GM12891 (cell line): ENCODE measurements at regions not wholly inside any gene's neighbourhood (a gene's known extent, or its start where the extent isn't known, plus 50 kb on each side); places are given as distances from the start of the nearest gene placed in this dataset.
A peak's percentile ranks its signal among the peaks of the same experiment; 100 is the strongest.

Experiments
- DNase-seq: peaks from one replicate; pipeline ENCODE4 v3.0.0; 2011; ENCODE audit warnings: low spot score; ENCODE audit not compliant: insufficient read length
- FAIRE-seq: peaks from 2 replicates; lab custom pipeline; 2011; peaks lifted over from hg19 to GRCh38; lab: Jason Lieb, UNC
- PAX5 ChIP-seq: IDR thresholded peaks from 2 replicates; pipeline ENCODE4 v1.6.1; 2011; ENCODE audit warnings: low read length, moderate library complexity, mild to moderate bottlenecking; ENCODE audit not compliant: insufficient read depth, severe bottlenecking
- POLR2A ChIP-seq: IDR thresholded peaks from 2 replicates; pipeline ENCODE4 v1.6.1; 2011; ENCODE audit warnings: low read depth, low read length, control low read depth
- POLR2AphosphoS5 ChIP-seq: IDR thresholded peaks from 2 replicates; pipeline ENCODE4 v1.6.1; 2011; ENCODE audit warnings: low read depth, low read length, control low read depth
- POU2F2 ChIP-seq: IDR thresholded peaks from 2 replicates; pipeline ENCODE4 v1.6.1; 2011; ENCODE audit warnings: low read depth, mild to moderate bottlenecking, control low read depth, low read length, moderate library complexity
- SPI1 ChIP-seq: IDR thresholded peaks from 2 replicates; pipeline ENCODE4 v1.6.1; 2011; ENCODE audit warnings: low read depth, low read length, control low read depth
- TAF1 ChIP-seq: IDR thresholded peaks from 2 replicates; pipeline ENCODE4 v1.6.1; 2011; ENCODE audit warnings: low read depth, low read length, control low read depth

- FAIRE-seq (no peak), DNase-seq (no peak)
- TF ChIP-seq POLR2AphosphoS5 (no peak), PAX5 (no peak), POU2F2 (no peak), POLR2A (no peak), TAF1 (no peak), SPI1 (no peak)
These were observed 518.5 kb downstream of the NR2F1-AS1 start for GRCh38 chr5:93062548-93062947.

- FAIRE-seq, result no peak
- TF ChIP-seq SPI1 (no peak), POLR2AphosphoS5 (no peak), TAF1 (no peak), POLR2A (no peak), POU2F2 (no peak), PAX5 (no peak)
- DNase-seq, result no peak
These were observed 522.7 kb downstream of the NR2F1-AS1 start for GRCh38 chr5:93058309-93058708.

DNA sequence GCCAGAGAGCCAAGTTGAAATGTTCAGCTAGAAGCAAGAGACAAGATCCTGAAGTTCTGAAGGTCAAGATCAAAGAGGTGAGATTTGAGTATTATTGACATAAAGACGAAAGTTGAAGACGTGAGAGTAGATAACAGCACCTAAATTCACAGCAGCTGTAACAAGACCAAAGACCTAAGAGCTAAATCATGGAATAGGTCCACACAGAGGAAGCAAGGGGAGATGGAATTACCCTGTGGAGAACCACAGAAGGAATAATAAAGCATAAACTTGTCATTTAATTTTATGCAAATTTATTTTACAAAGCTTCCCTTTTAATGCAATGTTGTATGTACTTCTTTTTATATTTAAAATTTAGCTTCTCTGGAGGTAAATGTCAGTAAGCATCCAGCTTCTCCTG, 523.7 kb downstream of the NR2F1-AS1 start:
- DNase-seq (no peak), FAIRE-seq (no peak)
- TF ChIP-seq POU2F2 (no peak), POLR2AphosphoS5 (no peak), SPI1 (no peak), POLR2A (no peak), PAX5 (no peak)

GRCh38 chr5:93055971-93056370, 525.0 kb downstream of the NR2F1-AS1 start:
- FAIRE-seq (no peak), DNase-seq (no peak)
- TF ChIP-seq TAF1 (no peak), PAX5 (no peak), POLR2AphosphoS5 (no peak), SPI1 (no peak), POU2F2 (no peak), POLR2A (no peak)

DNA sequence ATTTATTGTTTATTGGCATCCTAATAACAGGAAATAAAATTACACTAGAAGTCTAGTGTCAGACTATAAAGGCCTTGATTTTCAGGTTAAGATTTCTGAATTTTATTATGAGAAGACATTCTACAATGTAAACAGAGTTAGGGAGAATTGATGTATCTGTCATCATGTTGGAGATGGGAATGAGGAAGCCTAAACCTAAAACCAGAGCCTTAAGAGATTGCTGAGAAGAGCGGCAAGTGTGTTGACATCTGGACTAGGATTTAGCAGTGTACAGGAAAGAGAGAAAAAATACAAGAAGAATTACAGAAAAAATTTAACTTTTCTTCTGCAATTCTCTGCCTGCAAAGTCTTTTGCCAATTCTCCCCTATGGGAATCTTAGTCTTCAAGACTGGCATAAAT, 525.5 kb downstream of the NR2F1-AS1 start:
- no peak for TF ChIP-seq POLR2A
- no peak for TF ChIP-seq POU2F2
- TF ChIP-seq TAF1, result no peak
- TF ChIP-seq PAX5, result no peak
- TF ChIP-seq POLR2AphosphoS5, result no peak
- TF ChIP-seq SPI1, result no peak
- FAIRE-seq (no peak), DNase-seq (no peak)

DNA sequence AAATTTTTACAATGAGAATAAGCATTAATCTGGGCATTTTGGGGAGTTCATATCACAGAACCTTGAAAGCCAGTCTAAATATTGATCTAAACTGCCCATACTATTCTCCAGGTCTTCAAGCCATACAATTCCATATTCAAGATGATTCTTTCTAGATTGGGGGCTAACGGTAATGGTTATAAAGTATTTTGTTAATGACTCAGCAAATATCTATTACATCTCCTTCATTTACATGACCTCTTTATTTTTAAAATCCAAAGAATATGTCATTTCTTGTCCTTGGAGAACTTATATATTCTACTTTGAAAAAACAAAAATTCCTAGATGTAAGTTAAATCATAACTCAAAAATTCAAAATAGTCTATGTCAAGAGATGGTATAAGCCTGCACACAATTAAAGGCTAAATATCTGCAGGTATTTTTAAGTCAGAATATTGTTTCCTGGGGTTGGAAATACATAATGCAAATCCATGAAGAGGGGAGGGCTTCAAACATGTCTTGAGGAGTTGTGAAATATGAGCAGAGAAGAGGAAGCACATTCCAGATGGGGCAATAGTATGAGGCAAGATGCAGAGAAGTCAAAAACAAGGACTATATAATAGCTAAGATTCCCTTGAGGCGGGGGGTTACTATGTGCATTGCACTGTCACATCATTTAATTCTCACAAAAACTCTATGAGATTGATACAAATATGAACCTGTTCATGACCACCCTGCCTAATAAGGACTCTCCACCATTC, 526.4 kb downstream of the NR2F1-AS1 start:
- no peak for TF ChIP-seq POLR2A
- TF ChIP-seq TAF1, result no peak
- TF ChIP-seq PAX5, result no peak
- TF ChIP-seq POLR2AphosphoS5, result no peak
- TF ChIP-seq SPI1, result no peak
- no peak for TF ChIP-seq POU2F2
- no peak for DNase-seq
- FAIRE-seq, result no peak

DNA sequence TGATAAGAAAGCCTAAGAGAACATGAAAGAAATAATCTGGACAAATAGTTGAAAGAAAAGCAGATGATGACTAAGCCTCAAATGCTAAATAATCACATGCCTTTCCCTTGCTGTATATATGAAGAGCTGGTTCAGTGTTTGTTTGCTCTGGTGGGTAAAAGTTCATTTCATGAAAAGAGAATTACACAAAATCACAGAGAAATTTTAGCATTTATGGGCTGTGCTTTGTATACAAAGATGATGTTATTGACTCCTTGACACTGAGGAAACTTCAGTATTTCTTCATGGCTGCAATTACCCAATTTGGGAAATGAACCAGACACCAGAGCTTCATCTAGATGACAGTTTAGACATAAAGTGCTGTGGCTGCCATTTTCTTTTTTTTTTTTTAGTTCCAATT, 527.2 kb downstream of the NR2F1-AS1 start:
- FAIRE-seq (no peak), DNase-seq (no peak)
- no peak for TF ChIP-seq POLR2AphosphoS5
- TF ChIP-seq TAF1, result no peak
- no peak for TF ChIP-seq SPI1
- no peak for TF ChIP-seq PAX5

GRCh38 chr5:93048858-93049257, 532.2 kb downstream of the NR2F1-AS1 start:
- no peak for FAIRE-seq
- TF ChIP-seq POLR2A (no peak), SPI1 (no peak)
- no peak for DNase-seq

- no peak for DNase-seq
These were observed 536.0 kb downstream of the NR2F1-AS1 start for GRCh38 chr5:93044859-93045666.

DNA sequence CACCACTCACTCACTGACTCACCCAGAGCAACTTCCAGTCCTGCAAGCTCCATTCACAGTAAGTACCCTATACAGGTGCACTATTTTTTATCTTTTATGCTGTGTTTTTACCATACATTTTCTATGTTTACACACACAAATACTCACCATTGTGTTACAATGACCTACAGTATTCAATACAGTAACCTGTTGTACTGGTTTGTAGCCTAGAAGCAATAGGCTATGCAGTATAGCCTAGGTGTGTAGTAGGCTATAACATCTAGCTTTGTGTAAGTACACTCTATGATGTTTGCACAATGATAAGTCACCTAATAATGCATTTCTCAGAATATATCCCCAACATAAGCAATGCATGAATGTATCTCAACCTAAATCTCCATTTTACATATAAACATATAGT, 541.1 kb downstream of the NR2F1-AS1 start:
- TF ChIP-seq TAF1 (no peak), POLR2AphosphoS5 (no peak), POLR2A (no peak), PAX5 (no peak), POU2F2 (no peak), SPI1 (no peak)
- FAIRE-seq, result no peak
- DNase-seq, result no peak

More at GRCh38 chr5:93044859-93045666, 536.0 kb downstream of the NR2F1-AS1 start:
- no peak for TF ChIP-seq POU2F2
- peak; percentile 72 for TF ChIP-seq SPI1
- no peak for FAIRE-seq
